H1 (cell line): ENCODE measurements at regions not wholly inside any gene's neighbourhood (a gene's known extent, or its start where the extent isn't known, plus 50 kb on each side); places are given as distances from the start of the nearest gene placed in this dataset.

Experiments
- CTCF ChIA-PET: fragments of 300-600 bp; sonication (Branson Sonifier 250); formaldehyde crosslinking; loops from one replicate; lab custom pipeline; 2021; ENCODE audit not compliant: partially characterized antibody; lab: Charles Lee
- POLR2A ChIA-PET: fragments of 300-600 bp; sonication (Branson Sonifier 250); formaldehyde crosslinking; loops from one replicate; lab custom pipeline; 2021; ENCODE audit warnings: inconsistent platforms; ENCODE audit not compliant: partially characterized antibody; lab: Charles Lee
- DNase-seq, 2 experiments: peaks; one replicate each; pipeline versions ENCODE4 v3.0.0 to v3.0.0-alpha.2; 2010 to 2022; ENCODE audit warnings: low spot score in 2 of 2, low read depth in 1 of 2, mixed read lengths in 1 of 2
- FAIRE-seq: peaks from 2 replicates; lab custom pipeline; 2011; peaks lifted over from hg19 to GRCh38; lab: Jason Lieb, UNC
- H2AFZ ChIP-seq: 2 replicates; pipeline ENCODE4 v1.8.1; 2012; ENCODE audit warnings: low read length, inconsistent platforms
- H2AK5ac ChIP-seq: 2 replicates; pipeline ENCODE4 v1.6.1; 2013; ENCODE audit warnings: low read depth, low read length
- H2BK120ac ChIP-seq: replicated peaks from 2 replicates; pipeline ENCODE3; 2013; ENCODE audit warnings: low read depth, low read length, inconsistent platforms
- H2BK12ac ChIP-seq: 2 replicates; pipeline ENCODE4 v1.6.1; 2013; ENCODE audit warnings: low read depth, low read length
- H2BK15ac ChIP-seq: 2 replicates; pipeline ENCODE4 v1.6.1; 2013; ENCODE audit warnings: low read length
- H2BK20ac ChIP-seq: 2 replicates; pipeline ENCODE4 v1.6.1; 2013; ENCODE audit warnings: low read length
- H2BK5ac ChIP-seq: 2 replicates; pipeline ENCODE4 v1.6.1; 2013; ENCODE audit warnings: low read depth, low read length
- H3K14ac ChIP-seq: 2 replicates; pipeline ENCODE4 v1.6.1; 2013; ENCODE audit warnings: inconsistent platforms; ENCODE audit not compliant: insufficient read length
- H3K18ac ChIP-seq: 2 replicates; pipeline ENCODE4 v1.6.1; 2013; ENCODE audit warnings: low read length; ENCODE audit errors: extremely low read depth
- H3K23ac ChIP-seq: 2 replicates; pipeline ENCODE4 v1.6.1; 2013; ENCODE audit warnings: inconsistent platforms; ENCODE audit not compliant: insufficient read length
- H3K23me2 ChIP-seq: 2 replicates; pipeline ENCODE4 v1.6.1; 2013; ENCODE audit warnings: low read depth, low read length
- H3K27ac ChIP-seq: 2 replicates; pipeline ENCODE4 v1.6.1; 2011; ENCODE audit warnings: low read depth, low read length, inconsistent platforms
- H3K27me3 ChIP-seq, 4 experiments: replicated peaks in 1 of 4; 1 replicate in 1 of 4; 2 replicates in 3 of 4; pipeline versions ENCODE4 v1.6.1 to v1.8.1; 2011 to 2013; ENCODE audit warnings: low read length in 3 of 4, mild to moderate bottlenecking in 3 of 4, inconsistent platforms in 2 of 4, mixed read lengths in 2 of 4, moderate library complexity in 1 of 4; ENCODE audit not compliant: control insufficient read depth in 3 of 4, insufficient read depth in 3 of 4; ENCODE audit errors: extremely low read depth in 1 of 4
- H3K36me3 ChIP-seq, 4 experiments: 2 replicates each; pipeline versions ENCODE4 v1.6.1 to v1.8.1; 2011 to 2013; ENCODE audit warnings: mild to moderate bottlenecking in 4 of 4, low read length in 3 of 4, moderate library complexity in 2 of 4, control low read depth in 1 of 4, inconsistent platforms in 1 of 4; ENCODE audit not compliant: insufficient read depth in 4 of 4, control insufficient read depth in 2 of 4
- H3K4ac ChIP-seq: replicated peaks from 2 replicates; pipeline ENCODE3; 2013; ENCODE audit warnings: low read length, low read depth, mixed read lengths, inconsistent platforms; ENCODE audit not compliant: insufficient read length
- H3K4me1 ChIP-seq, 4 experiments: replicated peaks in 1 of 4; 1 replicate in 1 of 4; 2 replicates in 3 of 4; pipeline versions ENCODE4 v1.6.1 to v1.8.1; 2011 to 2013; ENCODE audit warnings: low read length in 3 of 4, inconsistent platforms in 2 of 4, mixed read lengths in 1 of 4; ENCODE audit not compliant: insufficient read depth in 4 of 4, control insufficient read depth in 3 of 4
- H3K4me2 ChIP-seq, 2 experiments: 2 replicates each; pipeline versions ENCODE4 v1.6.1 to v1.8.1; 2011 to 2013; ENCODE audit warnings: low read depth in 2 of 2, low read length in 2 of 2, control low read depth in 1 of 2, inconsistent platforms in 1 of 2, mild to moderate bottlenecking in 1 of 2; ENCODE audit not compliant: insufficient read depth in 1 of 2
- H3K4me3 ChIP-seq, 4 experiments: fragments of 200-600, 300-600 bp in 1 of 4; sonication (generic), shearing (Covaris generic), sonication (Bioruptor Twin) in 1 of 4; 2 replicates each; pipeline versions ENCODE4 v1.5.1 to v1.8.1; 2011 to 2016; ENCODE audit warnings: low read length in 4 of 4, low read depth in 3 of 4, control low read depth in 2 of 4, inconsistent platforms in 2 of 4, mild to moderate bottlenecking in 2 of 4, mixed read lengths in 1 of 4, moderate library complexity in 1 of 4; ENCODE audit not compliant: insufficient read depth in 2 of 4; ENCODE audit errors: extremely low read depth in 1 of 4
- H3K56ac ChIP-seq: replicated peaks from 2 replicates; pipeline ENCODE3; 2013; ENCODE audit warnings: low read depth, mild to moderate bottlenecking, mixed read lengths, low read length, inconsistent platforms; ENCODE audit not compliant: insufficient read length
- H3K79me1 ChIP-seq: 2 replicates; pipeline ENCODE4 v1.6.1; 2013; ENCODE audit warnings: low read depth, low read length, control low read depth
- H3K79me2 ChIP-seq, 2 experiments: 2 replicates each; pipeline versions ENCODE4 v1.6.1 to v1.8.1; 2012 to 2013; ENCODE audit warnings: low read length in 2 of 2, mild to moderate bottlenecking in 2 of 2, inconsistent platforms in 1 of 2; ENCODE audit not compliant: insufficient read depth in 2 of 2, control insufficient read depth in 1 of 2
- H3K9ac ChIP-seq, 4 experiments: replicated peaks in 1 of 4; 1 replicate in 1 of 4; 2 replicates in 3 of 4; pipeline versions ENCODE4 v1.6.1 to v1.8.1; 2011 to 2013; ENCODE audit warnings: low read depth in 3 of 4, low read length in 3 of 4, control low read depth in 2 of 4, mild to moderate bottlenecking in 2 of 4, moderate library complexity in 2 of 4, inconsistent platforms in 1 of 4; ENCODE audit errors: extremely low read depth in 1 of 4
- H3K9me3 ChIP-seq, 2 experiments: 2 replicates each; pipeline versions ENCODE4 v1.6.1 to v1.8.1; 2012 to 2013; ENCODE audit warnings: mild to moderate bottlenecking in 2 of 2, moderate library complexity in 2 of 2, control low read depth in 1 of 2, inconsistent platforms in 1 of 2, low read depth in 1 of 2, low read length in 1 of 2, mixed read lengths in 1 of 2; ENCODE audit not compliant: insufficient read depth in 2 of 2
- H4K20me1 ChIP-seq, 2 experiments: replicated peaks in 1 of 2; 2 replicates each; pipeline versions ENCODE3 to v1.8.1; 2011 to 2013; ENCODE audit warnings: inconsistent platforms in 2 of 2, low read length in 2 of 2, mild to moderate bottlenecking in 1 of 2; ENCODE audit not compliant: insufficient read depth in 2 of 2, control insufficient read depth in 1 of 2
- H4K5ac ChIP-seq: 2 replicates; pipeline ENCODE4 v1.6.1; 2013; ENCODE audit warnings: low read length, low read depth, mixed read lengths, inconsistent platforms; ENCODE audit not compliant: insufficient read length
- H4K8ac ChIP-seq: 2 replicates; pipeline ENCODE4 v1.8.0; 2013; ENCODE audit warnings: mild to moderate bottlenecking, moderate library complexity, low read length, inconsistent platforms; ENCODE audit not compliant: insufficient read depth; ENCODE audit errors: extremely low read depth
- H4K91ac ChIP-seq: replicated peaks from 2 replicates; pipeline ENCODE3; 2013; ENCODE audit warnings: low read length, mixed read lengths, inconsistent platforms; ENCODE audit not compliant: insufficient read length
- BACH1 ChIP-seq: IDR thresholded peaks from 2 replicates; pipeline ENCODE4 v1.6.1; 2012; ENCODE audit warnings: low read length, improper control_type of control experiment
- CBX8 ChIP-seq: fragments of 300-800, 300-1000 bp; sonication (generic); IDR thresholded peaks from 2 replicates; pipeline ENCODE4 v1.7.1; 2016; ENCODE audit warnings: low read depth, low read length, borderline replicate concordance
- CEBPB ChIP-seq: IDR thresholded peaks from 2 replicates; pipeline ENCODE4 v1.6.1; 2012; ENCODE audit warnings: low read depth, low read length
- CHD1 ChIP-seq: IDR thresholded peaks from 2 replicates; pipeline ENCODE4 v1.6.1; 2012; ENCODE audit warnings: low read depth, low read length, improper control_type of control experiment
- NRF1 ChIP-seq: IDR thresholded peaks from 2 replicates; pipeline ENCODE4 v1.6.1; 2011; ENCODE audit warnings: mild to moderate bottlenecking, low read depth, low read length, improper control_type of control experiment
- PHF8 ChIP-seq: fragments of 200-600 bp; sonication (generic); conservative IDR thresholded peaks from 2 replicates; pipeline ENCODE4 v1.7.1; 2012; ENCODE audit warnings: low read depth, mild to moderate bottlenecking, inconsistent platforms, low read length, moderate library complexity
- RFX5 ChIP-seq: IDR thresholded peaks from 2 replicates; pipeline ENCODE4 v1.6.1; 2011; ENCODE audit warnings: low read depth, low read length, improper control_type of control experiment, borderline replicate concordance
- SP1 ChIP-seq: IDR thresholded peaks from 2 replicates; pipeline ENCODE4 v1.6.1; 2011; ENCODE audit warnings: low read depth, low read length
- SP2 ChIP-seq: IDR thresholded peaks from 2 replicates; pipeline ENCODE4 v1.6.1; 2012; ENCODE audit warnings: mild to moderate bottlenecking, low read length, inconsistent platforms
- SP4 ChIP-seq: IDR thresholded peaks from 2 replicates; pipeline ENCODE4 v1.6.1; 2012; ENCODE audit warnings: low read length, inconsistent platforms
- SUZ12 ChIP-seq: fragments of 200-600 bp; sonication (generic); IDR thresholded peaks from 2 replicates; pipeline ENCODE4 v1.6.1; 2012; ENCODE audit warnings: mild to moderate bottlenecking, inconsistent platforms, low read length, moderate library complexity, mixed read lengths
- TBP ChIP-seq: IDR thresholded peaks from 2 replicates; pipeline ENCODE4 v1.6.1; 2011; ENCODE audit warnings: low read depth, low read length, improper control_type of control experiment
- WGBS, 2 experiments: shearing (Covaris generic) in 1 of 2; methylation state at CpG; one replicate each; pipeline versions ENCODE4 v1.1.6 to v1.1.7; 2013 to 2015; ENCODE audit warnings: low lambda C conversion rate in 2 of 2, mixed read lengths in 2 of 2, inconsistent platforms in 1 of 2, low coverage in 1 of 2, missing lambda C conversion rate in 1 of 2; ENCODE audit not compliant: insufficient replicate concordance in 2 of 2, insufficient coverage in 1 of 2, insufficient read length in 1 of 2; ENCODE audit errors: extremely low coverage in 1 of 2, missing lambda C conversion rate in 1 of 2; 5-methylcytosine and 5-hydroxymethylcytosine counted together

DNA sequence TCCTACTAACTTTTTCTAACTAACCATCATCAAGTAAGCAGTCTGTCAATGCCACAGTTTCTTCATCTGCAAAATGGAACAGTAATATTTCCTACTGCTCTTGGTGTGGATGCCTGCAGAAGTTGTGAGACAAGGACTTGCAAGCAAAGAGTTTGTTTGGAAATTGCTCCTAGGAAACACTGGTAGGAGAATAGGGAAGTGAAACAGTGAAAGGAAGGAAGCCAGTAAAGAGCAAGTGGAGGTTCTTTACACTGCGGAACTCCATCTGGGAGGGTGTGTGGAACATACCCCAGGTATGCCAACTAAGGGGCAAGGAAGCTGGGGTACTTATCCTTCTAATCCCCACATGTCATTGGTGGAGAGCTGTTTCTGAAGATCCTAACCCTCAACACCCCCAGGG lies 119.9 kb downstream of the FOXD1 start:
- H3K14ac ChIP-seq = no peak overlapping the region
- H3K27me3 ChIP-seq = no peaks in the 10 kb centered on the region; a peak in 1 of 7 replicates
- CTCF ChIA-PET = interaction anchor here (1.0 to 1.2 kb wide), 2 partner anchors 25 to 31 kb away, joined by 3 to 4 read pairs; no protein-coding TSS in a partner anchor
- no peak overlapping the region for H3K4ac ChIP-seq
- peaks cover 0 to 2% (median 0%) of the 10 kb centered on the region in 4 experiments; a peak in 1 of 7 replicates for H3K4me1 ChIP-seq
- no peak overlapping the region for H3K56ac ChIP-seq
- no peak overlapping the region for H2BK120ac ChIP-seq
- H2AK5ac ChIP-seq = no peak overlapping the region
- H3K18ac ChIP-seq = no peak overlapping the region
- H3K79me2 ChIP-seq = no peaks in the 10 kb centered on the region
- no peak overlapping the region for H2BK20ac ChIP-seq
- no peak overlapping the region for H2AFZ ChIP-seq
- H2BK15ac ChIP-seq = no peak overlapping the region
- no peak for TF ChIP-seq CBX8
- no peak for TF ChIP-seq RFX5
- no peak for TF ChIP-seq PHF8
- TF ChIP-seq TBP = no peak
- no peak for TF ChIP-seq NRF1
- TF ChIP-seq SP2 = no peak
- no peak for TF ChIP-seq SP1
- no peak for TF ChIP-seq CEBPB
- no peak for TF ChIP-seq SP4
- TF ChIP-seq CHD1 = no peak
- TF ChIP-seq BACH1 = no peak
- no peak for TF ChIP-seq SUZ12
- DNase-seq = no peak
- 100% methylated on average over 1 of the region's 1 CpG; no CpG with 5 or more reads in 1 of the 2 experiments for WGBS, 2 experiments
- H3K23me2 ChIP-seq = no peaks in the 10 kb centered on the region
- no peak overlapping the region for H4K91ac ChIP-seq
- no peak overlapping the region for H4K5ac ChIP-seq
- H3K9ac ChIP-seq = no peak overlapping the region
- no peak for FAIRE-seq
- no peak overlapping the region for H3K4me3 ChIP-seq
- H4K20me1 ChIP-seq = no peaks in the 10 kb centered on the region
- no peaks in the 10 kb centered on the region for H3K79me1 ChIP-seq
- 0 out of 4 replicates have a peak, but pooled peaks cover 0 to 2% of the 10 kb centered on the region in 2 experiments for H3K9me3 ChIP-seq
- H4K8ac ChIP-seq = no peak overlapping the region
- H2BK5ac ChIP-seq = no peak overlapping the region
- POLR2A ChIA-PET = no interaction called here
- H2BK12ac ChIP-seq = no peak overlapping the region
- no peak overlapping the region for H3K4me2 ChIP-seq
- H3K36me3 ChIP-seq = no peaks in the 10 kb centered on the region
- H3K23ac ChIP-seq = no peak overlapping the region
- no peak overlapping the region for H3K27ac ChIP-seq
